SW480 (cell line): ENCODE measurements at regions not wholly inside any gene's neighbourhood (a gene's known extent, or its start where the extent isn't known, plus 50 kb on each side); places are given as distances from the start of the nearest gene placed in this dataset.

ENCODE experiments used
- DNase-seq: peaks from one replicate; pipeline ENCODE4 v3.0.0-alpha.2; 2016; ENCODE audit warnings: low spot score

GRCh38 chr16:26189536-26189935, 497.8 kb downstream of the HS3ST4 start:
- DNase-seq: peak; percentile 7

DNA sequence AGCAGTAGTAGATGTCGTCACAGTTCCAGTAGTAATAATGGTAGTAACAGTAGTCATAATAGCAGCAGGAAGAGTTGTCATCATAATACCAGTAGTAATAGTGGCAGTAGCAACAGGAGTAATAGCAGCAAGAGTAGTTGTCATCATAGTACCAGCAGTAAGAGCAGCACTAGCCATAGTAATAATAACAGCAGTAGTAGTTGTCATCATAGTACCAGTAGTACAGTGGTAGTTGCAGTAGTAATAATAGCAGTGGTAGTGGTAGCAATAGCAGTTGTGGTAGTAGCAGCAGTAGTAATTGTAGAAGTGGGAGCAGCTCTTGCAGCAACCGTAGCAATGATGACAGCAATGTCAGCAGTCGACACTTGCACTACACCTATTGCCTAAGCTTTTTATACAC, 502.8 kb downstream of the HS3ST4 start:
- DNase-seq: no peak

DNA sequence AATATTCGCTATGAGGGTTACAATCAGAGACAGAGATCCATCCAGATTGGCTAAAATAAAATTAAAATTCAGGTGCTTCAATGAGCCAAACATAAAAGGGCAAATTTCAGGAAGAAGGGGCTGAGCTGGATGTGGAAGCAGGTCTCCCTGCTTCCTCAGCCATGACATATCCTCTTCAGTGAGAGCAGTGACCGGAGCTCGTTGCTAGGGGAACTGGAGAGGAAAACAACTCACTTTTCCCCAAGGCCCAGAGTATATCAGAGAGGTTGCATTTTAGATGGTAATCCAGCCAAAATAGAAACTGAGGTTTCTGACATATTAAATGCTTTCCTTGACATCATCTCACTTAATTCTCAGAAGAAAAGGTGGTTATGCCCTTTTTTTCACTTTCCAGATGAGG, 503.5 kb downstream of the HS3ST4 start:
- DNase-seq: no peak

DNA sequence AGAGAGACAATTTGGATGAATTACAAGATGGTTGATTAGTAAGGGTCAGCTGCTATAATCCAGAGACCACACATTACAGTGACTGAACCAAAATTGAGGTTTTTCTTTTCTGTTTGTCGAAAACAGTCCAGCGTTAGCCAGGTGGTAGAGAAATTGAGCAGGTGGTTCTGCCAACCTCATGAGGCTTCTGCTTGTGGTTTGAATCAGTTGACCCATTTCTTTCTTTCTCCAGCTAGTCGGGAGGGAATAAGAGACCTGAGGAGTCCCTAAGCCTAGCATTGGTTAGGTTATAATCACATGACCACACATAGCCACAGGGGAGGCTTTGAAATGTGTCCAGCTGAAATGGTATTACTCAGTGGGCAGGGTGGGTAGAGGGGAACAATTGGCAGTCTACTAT, 504.6 kb downstream of the HS3ST4 start:
- DNase-seq: no peak

- DNase-seq: no peak
Observed at GRCh38 chr16:26196802-26197201, 505.0 kb downstream of the HS3ST4 start.

DNA sequence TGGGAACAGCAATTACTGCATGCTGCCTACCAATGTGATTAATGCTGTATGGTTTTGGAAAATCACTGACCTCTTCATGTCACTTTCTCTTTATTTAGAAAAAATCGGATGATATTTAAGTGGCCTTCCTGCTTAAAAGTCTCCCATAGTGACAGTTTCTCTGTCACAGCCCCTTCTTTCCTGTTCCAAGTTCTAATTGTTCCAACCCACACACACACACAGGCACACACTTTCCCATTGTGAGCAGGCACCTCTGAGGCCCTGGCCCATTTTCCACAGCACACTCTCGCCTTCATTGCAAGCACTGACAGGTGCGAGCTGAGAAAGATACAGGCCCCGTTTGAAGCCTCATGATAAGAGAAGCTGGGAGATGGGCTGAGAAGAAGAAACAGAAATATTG, 505.9 kb downstream of the HS3ST4 start:
- DNase-seq: no peak

GRCh38 chr16:26198221-26198620, 506.5 kb downstream of the HS3ST4 start:
- no peak for DNase-seq

GRCh38 chr16:26204138-26204537, 512.4 kb downstream of the HS3ST4 start:
- no peak for DNase-seq

DNA sequence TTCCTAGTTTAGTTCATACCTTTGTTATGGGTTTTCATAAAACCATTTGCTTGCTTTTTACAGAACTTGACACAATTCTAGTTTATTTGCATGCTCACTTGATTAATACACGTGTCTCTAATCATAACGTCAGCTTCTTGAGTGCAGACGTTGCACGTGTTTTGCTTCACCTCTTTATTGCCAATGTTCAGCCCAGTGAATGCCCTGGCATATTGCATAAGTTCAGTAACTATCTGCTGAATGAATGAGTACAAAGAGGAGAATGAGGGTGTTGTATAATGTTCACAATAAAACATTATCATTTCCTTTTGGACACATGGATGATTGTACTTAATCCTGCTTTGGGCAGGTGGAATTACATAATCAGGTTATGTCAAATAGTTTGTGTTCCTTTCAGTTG, 519.8 kb downstream of the HS3ST4 start:
- DNase-seq: no peak

DNA sequence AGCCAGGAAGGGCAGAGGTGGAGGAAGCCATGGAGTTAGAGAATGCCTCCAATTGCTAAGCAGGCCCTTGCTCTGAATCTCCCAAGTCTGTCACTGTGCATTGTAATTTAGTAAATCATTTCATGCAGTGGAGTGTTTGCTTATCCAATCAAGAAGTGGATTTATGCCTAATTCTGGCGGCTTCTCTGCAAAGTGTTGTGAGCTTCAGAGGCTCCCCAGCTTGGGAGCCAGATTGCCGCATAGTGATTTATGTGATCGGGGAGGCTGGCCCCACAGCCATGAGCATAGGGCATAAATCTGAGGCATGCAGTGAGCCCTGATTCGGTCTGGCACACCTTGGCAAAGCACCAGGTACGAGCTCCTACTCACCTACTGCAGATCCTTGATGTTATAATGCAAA, 520.8 kb downstream of the HS3ST4 start:
- no peak for DNase-seq

GRCh38 chr16:26214581-26215174, 522.9 kb downstream of the HS3ST4 start:
- no peak for DNase-seq

DNA sequence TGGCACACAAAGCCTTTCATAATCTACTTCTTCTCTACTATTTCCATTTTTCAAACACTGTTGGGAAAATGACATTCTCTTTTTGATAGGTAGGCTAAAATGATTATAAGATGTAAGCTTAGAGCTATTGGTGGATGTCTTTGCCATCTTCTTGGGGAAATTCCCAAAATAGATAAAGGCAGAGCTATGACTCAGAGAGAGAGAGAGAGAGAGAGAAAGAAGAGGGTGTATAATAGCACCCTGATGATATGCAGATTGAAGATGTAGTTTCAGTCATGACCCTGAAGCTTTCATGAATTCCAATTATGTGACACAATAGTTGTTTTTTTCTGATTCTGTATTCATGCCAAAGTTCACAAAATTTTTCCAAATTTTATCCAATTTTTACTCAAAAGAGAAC, 529.1 kb downstream of the HS3ST4 start:
- no peak for DNase-seq

DNA sequence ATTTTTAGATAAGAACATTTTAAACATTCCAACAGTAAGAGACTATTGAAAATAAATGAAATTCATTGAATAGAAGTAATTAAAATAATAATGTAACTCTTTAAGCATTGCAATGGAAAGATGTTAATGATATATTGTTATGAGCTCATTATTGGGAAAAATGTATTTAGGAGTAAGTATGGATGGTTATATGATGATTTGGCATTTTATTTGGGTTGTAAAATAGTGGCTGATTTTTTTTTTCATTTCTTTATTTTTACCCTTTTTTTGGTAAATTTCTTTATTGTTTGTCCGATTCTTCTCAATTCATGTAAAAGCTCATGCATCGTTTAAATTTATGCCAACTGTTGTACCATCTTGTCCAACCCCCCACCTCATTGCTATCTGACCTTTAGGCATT, 539.9 kb downstream of the HS3ST4 start:
- DNase-seq: no peak

DNA sequence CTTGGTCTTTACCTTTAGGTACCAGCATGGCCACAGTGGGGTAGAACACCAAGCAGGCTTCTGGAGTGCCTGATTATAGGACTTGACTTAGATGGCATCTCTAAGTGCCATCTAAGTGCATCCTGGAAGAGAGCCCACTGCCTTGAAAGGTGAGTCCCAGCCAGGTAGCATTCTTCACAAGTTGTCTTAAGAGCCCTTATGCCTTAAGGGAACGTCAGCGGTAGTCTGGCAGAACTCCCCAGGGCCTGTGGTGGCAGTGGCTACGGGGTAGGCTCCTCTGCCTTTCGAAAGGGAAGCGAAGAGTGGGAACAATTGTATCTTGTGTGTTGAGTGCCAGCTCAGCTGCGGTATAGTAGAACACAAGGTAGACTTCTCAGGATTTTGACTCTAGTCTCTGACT, 549.0 kb downstream of the HS3ST4 start:
- no peak for DNase-seq

DNA sequence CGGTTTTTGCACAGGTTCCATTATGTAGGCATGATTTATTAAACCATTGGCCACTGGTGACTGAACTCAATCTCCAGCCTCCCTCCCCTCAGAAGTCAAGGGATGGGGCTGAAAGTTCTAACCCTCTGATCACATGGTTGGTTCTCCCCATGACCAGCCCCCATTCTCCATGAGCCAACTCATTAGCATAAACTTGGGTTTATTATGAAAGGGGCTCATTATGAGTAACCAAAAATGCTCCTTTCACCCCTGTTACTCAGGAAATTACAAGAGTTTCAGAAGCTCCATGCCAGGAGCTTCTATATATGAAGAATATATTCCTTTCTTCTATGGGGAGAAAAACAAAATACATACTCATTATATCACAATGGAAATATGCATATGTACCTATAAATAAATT, 555.3 kb downstream of the HS3ST4 start:
- no peak for DNase-seq

DNA sequence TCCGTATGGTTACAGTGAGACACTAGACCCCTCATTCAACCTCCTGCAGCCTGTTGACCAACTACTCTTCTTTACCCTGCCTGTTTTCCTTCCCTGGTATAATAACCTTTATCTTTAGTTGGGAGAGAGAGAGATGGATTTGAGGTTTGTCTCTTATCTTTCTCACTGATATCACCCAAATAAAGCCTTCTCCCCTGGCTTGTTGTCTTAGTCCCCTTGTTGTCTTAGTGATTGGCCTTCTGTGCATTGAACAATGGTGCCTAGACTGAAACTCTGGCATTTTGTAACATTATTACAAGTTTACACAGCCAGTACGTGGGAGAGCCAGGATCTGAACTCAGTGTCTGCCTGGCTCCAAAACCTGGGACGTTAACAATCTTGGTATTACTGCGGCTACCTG, 560.8 kb downstream of the HS3ST4 start:
- DNase-seq: no peak

DNA sequence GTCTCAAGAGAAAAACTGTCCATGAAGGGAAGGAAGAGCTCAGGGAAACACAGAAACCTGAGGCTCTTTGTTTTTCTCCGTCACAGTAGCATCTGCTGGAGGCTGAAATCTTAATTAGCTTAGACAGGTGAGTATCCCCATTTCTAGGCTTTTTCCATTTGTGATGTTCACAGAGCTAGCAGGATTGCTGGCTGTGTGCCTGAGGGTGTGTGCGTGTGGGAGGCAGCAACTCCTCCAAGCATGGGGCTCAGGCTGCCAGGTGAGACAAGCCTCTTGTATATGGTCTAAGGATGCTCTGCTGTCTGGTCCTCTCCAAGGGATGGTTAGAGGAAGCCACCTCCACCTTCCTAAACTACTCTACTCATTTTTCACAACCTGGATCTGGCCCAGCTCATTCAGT, 569.9 kb downstream of the HS3ST4 start:
- DNase-seq: no peak

DNA sequence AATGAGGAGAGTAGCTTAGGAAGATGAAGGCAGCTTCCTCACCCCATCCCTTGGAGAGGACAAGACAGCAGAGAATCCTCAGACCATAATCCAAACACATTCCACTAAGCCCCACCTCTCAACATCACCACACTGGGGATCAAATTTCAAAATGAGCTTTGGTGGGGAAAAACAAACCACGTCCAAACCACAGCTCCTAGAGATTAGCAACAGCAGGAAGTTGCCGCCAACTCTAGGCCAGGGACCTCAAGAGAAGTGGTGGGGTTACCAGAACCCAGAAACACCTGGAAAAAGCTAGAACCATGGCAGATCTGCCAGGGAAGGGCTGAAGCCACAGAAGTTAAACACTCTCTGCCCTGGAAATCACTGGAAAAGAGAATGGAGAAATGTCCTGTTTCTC, 571.6 kb downstream of the HS3ST4 start:
- DNase-seq: no peak

GRCh38 chr16:26267641-26268040, 575.9 kb downstream of the HS3ST4 start:
- DNase-seq: no peak

DNA sequence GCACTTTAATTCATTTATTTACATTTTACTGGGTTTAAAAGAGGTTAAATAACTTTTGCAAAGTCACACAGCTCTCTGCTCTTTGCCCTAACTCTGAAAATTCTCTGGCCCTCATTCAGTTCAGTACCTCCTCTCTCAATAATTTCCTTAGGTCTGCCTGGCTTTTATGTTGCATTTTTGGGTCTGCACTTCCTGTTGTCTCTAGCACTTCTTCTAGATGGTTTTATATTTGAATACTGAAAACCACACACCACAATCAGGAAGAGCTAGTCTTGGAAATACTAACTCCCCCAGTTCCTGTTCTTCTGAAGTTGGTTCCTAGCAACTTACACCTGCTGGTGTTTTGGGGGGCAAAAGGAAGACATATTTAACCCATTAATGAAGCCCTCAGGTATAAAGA, 577.9 kb downstream of the HS3ST4 start:
- DNase-seq: no peak

DNA sequence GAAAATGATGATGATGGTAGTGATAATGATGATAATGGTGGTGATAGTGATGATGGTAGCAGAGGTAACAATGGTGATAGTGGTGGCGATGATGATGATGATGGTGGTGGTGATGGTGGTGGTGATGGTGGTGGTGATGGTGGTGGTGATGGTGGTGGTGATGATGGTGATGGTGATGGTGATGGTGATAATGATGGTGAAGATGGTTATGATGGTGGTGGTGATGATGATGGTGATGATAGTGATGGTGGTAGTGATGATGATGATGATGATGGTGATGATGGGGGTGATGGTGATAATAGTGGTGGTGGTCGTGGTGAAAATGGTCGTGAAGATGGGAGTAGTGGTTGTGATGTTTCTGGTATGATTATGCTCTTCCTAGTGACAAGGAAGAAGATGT, 581.8 kb downstream of the HS3ST4 start:
- DNase-seq: no peak

DNA sequence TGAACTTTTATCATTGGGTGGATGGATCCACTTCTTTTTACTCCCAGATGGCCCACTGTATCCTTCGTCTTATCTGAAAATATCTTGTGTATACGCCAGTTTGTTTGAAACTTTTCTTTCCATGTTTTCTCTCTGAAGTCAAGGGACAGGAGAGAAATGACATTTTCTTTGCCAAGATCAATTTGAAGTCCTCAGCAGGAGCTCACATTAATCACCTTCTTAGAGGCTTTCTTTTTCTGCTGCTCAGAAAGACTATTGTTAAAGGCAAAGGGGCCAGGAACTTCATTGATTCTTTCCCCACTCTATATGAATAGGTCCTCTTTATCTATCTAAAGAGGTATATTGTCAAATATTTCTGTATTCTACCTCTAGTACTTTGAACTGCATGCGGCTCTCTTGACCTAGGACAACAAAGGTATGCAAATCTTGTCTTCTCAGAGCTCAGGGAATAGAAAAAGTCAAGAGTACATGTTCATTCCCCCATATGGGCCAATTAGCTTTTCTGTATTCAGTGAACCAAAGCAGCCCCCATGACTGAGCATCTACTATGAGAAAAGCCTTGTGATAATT, 583.3 kb downstream of the HS3ST4 start:
- no peak for DNase-seq

GRCh38 chr16:26276289-26276688, 584.5 kb downstream of the HS3ST4 start:
- no peak for DNase-seq

DNA sequence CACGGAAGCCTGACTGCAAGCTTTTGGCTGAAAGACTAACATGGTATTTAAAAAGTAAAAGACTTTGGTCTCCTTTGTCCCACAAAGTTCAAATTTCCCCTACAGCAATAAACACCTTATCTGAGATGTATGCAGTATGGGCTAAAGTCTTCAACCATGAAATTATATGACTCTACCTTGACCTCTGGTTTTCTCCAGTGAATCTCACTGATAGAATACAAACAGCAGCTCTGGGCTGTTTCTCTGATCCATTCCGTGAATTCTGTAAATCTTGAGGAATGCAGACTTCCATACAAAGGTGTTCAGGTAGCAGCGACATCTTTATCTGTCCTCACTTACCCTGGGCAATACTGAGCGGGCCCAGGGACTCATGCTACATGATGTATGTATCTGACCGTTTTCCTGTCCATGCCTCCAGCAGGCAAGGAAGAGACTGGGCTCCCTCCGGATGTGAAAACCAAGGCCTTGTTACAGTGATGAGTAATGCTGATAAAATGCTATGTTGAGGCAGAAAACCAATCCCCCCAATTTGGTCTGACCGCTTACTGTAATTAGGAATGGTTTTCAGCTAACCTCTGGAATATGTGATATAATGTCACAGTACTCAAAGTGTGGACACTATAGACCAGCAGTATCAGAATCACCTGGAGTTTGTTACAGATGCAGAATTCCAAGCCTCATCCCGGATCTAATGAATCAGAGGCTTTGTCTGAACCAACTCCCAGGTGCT, 589.8 kb downstream of the HS3ST4 start:
- no peak for DNase-seq
